ENCODE measurements at regions not wholly inside any gene's neighbourhood (a gene's known extent, or its start where the extent isn't known, plus 50 kb on each side); places are given as distances from the start of the nearest gene placed in this dataset.

GRCh38 chr3:62940771-62941563 lies 65.8 kb upstream of the CADPS start:
- BruUV-seq (replicated peaks), result no TSS peak
- H3K9me3 ChIP-seq (ENCODE audit: control insufficient read depth in 1 of 2, insufficient read depth in 1 of 2, low read depth in 1 of 2, low read length in 2 of 2), result no peaks in the 10 kb centered on the region
- H3K4me3 ChIP-seq (replicated peaks in 1 of 2; ENCODE audit: low read depth in 1 of 2, low read length in 2 of 2), result no peak overlapping the region
- no peak overlapping the region for H3K4me2 ChIP-seq (ENCODE audit: low read length)
- ATAC-seq (no peak), DNase-seq (ENCODE audit: low read depth, low spot score) (no peak)
- no peaks in the 10 kb centered on the region for H3K36me3 ChIP-seq (ENCODE audit: control insufficient read depth in 1 of 2, insufficient read depth in 2 of 2, low read length in 2 of 2)
- no peak overlapping the region for H2AFZ ChIP-seq (ENCODE audit: low read depth, low read length, poor library complexity, severe bottlenecking)
- H3K79me2 ChIP-seq (ENCODE audit: insufficient read depth, low read length), result no peaks in the 10 kb centered on the region
- H3K9me2 ChIP-seq (ENCODE audit: insufficient read depth), result no peaks in the 10 kb centered on the region
- ChIA-PET POLR2A (no interaction called here), CTCF (no interaction called here), RAD21 (ENCODE audit: low non-redundant PET in 1 of 2, low total read pairs in 2 of 2, uncharacterized antibody in 2 of 2, unreplicated experiment in 2 of 2) (no interaction called here)
- H3K27ac ChIP-seq (ENCODE audit: low read depth, low read length), result no peak overlapping the region
- H4K20me1 ChIP-seq (ENCODE audit: insufficient read depth), result no peaks in the 10 kb centered on the region
- TF ChIP-seq ATF3 (IDR thresholded peaks at IDR 0.05), result 0 out of 2 replicates have a peak, but pooled peaks have one; percentile 24
- no peak for TF ChIP-seq SP1 (IDR thresholded peaks at IDR 0.05; ENCODE audit: low read depth)
- no peaks in the 10 kb centered on the region for H3K4me1 ChIP-seq (ENCODE audit: control insufficient read depth in 1 of 2, insufficient read depth in 2 of 2, low read length in 2 of 2)
- no peaks in the 10 kb centered on the region; the same call in 1 of the 2 replicates for H3K27me3 ChIP-seq (ENCODE audit: insufficient read depth, low read length)
- intact Hi-C loops (cut with micrococcal nuclease), result no loop called here
- no peak overlapping the region for H3K9ac ChIP-seq (ENCODE audit: low read length)

GRCh38 chr3:62942227-62942626 lies 67.0 kb upstream of the CADPS start:
- Histone ChIP-seq H2AFZ (ENCODE audit: low read depth, low read length, poor library complexity, severe bottlenecking) (no peak overlapping the region), H4K20me1 (ENCODE audit: insufficient read depth) (no peaks in the 10 kb centered on the region), H3K4me1 (ENCODE audit: control insufficient read depth in 1 of 2, insufficient read depth in 2 of 2, low read length in 2 of 2) (no peaks in the 10 kb centered on the region), H3K9me2 (ENCODE audit: insufficient read depth) (no peaks in the 10 kb centered on the region), H3K9me3 (ENCODE audit: control insufficient read depth in 1 of 2, insufficient read depth in 1 of 2, low read depth in 1 of 2, low read length in 2 of 2) (no peaks in the 10 kb centered on the region), H3K79me2 (ENCODE audit: insufficient read depth, low read length) (no peaks in the 10 kb centered on the region), H3K4me3 (replicated peaks in 1 of 2; ENCODE audit: low read depth in 1 of 2, low read length in 2 of 2) (no peak overlapping the region), H3K27ac (ENCODE audit: low read depth, low read length) (no peak overlapping the region), H3K9ac (ENCODE audit: low read length) (no peak overlapping the region), H3K36me3 (ENCODE audit: control insufficient read depth in 1 of 2, insufficient read depth in 2 of 2, low read length in 2 of 2) (no peaks in the 10 kb centered on the region), H3K27me3 (ENCODE audit: insufficient read depth, low read length) (no peaks in the 10 kb centered on the region; the same call in 1 of the 2 replicates), H3K4me2 (ENCODE audit: low read length) (no peak overlapping the region)
- intact Hi-C loops (cut with micrococcal nuclease), result no loop called here
- no TSS peak for BruUV-seq (replicated peaks)
- CTCF ChIA-PET, result no interaction called here
- ATAC-seq (no peak), DNase-seq (ENCODE audit: low read depth, low spot score) (no peak)
- POLR2A ChIA-PET, result no interaction called here
- TF ChIP-seq ELF1 (IDR thresholded peaks at IDR 0.05; ENCODE audit: borderline replicate concordance, low read depth) (no peak), EZH2 (IDR thresholded peaks at IDR 0.05) (no peak), ZFX (IDR thresholded peaks at IDR 0.05) (no peak), FOSL1 (IDR thresholded peaks at IDR 0.05; ENCODE audit: low read depth) (no peak), SRF (IDR thresholded peaks at IDR 0.05; ENCODE audit: low read depth) (no peak), CTCF (IDR thresholded peaks at IDR 0.05 in 2 of 3, conservative IDR thresholded peaks at IDR 0.05 in 1 of 3; ENCODE audit: borderline replicate concordance in 1 of 3, insufficient read depth in 1 of 3, low read depth in 2 of 3, low read length in 2 of 3) (no peak), POLR2A (IDR thresholded peaks at IDR 0.05; ENCODE audit: borderline replicate concordance, extremely low read depth, insufficient read depth, insufficient read length) (no peak), POLR2AphosphoS5 (IDR thresholded peaks at IDR 0.05; ENCODE audit: low read depth, low read length) (no peak), JUND (IDR thresholded peaks at IDR 0.05) (no peak), CEBPB (IDR thresholded peaks at IDR 0.05; ENCODE audit: low read depth) (no peak), EZH2phosphoT487 (IDR thresholded peaks at IDR 0.05; ENCODE audit: borderline replicate concordance) (no peak), TCF7L2 (IDR thresholded peaks at IDR 0.05; ENCODE audit: borderline replicate concordance, extremely low read depth, insufficient read depth, insufficient read length) (no peak), ATF3 (IDR thresholded peaks at IDR 0.05) (no peak), YY1 (IDR thresholded peaks at IDR 0.05; ENCODE audit: extremely low read depth, insufficient replicate concordance, low read depth, low read length) (no peak)
- RAD21 ChIA-PET (ENCODE audit: low non-redundant PET in 1 of 2, low total read pairs in 2 of 2, uncharacterized antibody in 2 of 2, unreplicated experiment in 2 of 2), result no interaction called here
